ENCODE measurements at regions not wholly inside any gene's neighbourhood (a gene's known extent, or its start where the extent isn't known, plus 50 kb on each side); places are given as distances from the start of the nearest gene placed in this dataset.

- TF ChIP-seq REST (IDR thresholded peaks at IDR 0.05): no peak
These were observed 127.1 kb upstream of the SVIL start (continued) for GRCh38 chr10:29761916-29762315.

- TF ChIP-seq TAF1 (conservative IDR thresholded peaks at IDR 0.05) (no peak), JUND (IDR thresholded peaks at IDR 0.05) (no peak), CTCF (IDR thresholded peaks at IDR 0.05; ENCODE audit: low read depth, low read length, missing input control) (no peak), SP1 (IDR thresholded peaks at IDR 0.05) (no peak), RXRA (IDR thresholded peaks at IDR 0.05) (no peak), NR2F2 (IDR thresholded peaks at IDR 0.05) (no peak), HNF4A (conservative IDR thresholded peaks at IDR 0.05) (peak; percentile 19 to 23), ATF3 (IDR thresholded peaks at IDR 0.05) (no peak), FOXA2 (IDR thresholded peaks at IDR 0.05) (no peak), EGR1 (IDR thresholded peaks at IDR 0.05; ENCODE audit: low read depth in 2 of 2) (no peak), YY1 (IDR thresholded peaks at IDR 0.05) (peak; percentile 31), GABPA (IDR thresholded peaks at IDR 0.05 in 1 of 2, conservative IDR thresholded peaks at IDR 0.05 in 1 of 2) (no peak), RAD21 (IDR thresholded peaks at IDR 0.05) (no peak), REST (IDR thresholded peaks at IDR 0.05) (no peak), ZBTB33 (IDR thresholded peaks at IDR 0.05) (no peak)
- TF ChIP-seq, protein P1, sequence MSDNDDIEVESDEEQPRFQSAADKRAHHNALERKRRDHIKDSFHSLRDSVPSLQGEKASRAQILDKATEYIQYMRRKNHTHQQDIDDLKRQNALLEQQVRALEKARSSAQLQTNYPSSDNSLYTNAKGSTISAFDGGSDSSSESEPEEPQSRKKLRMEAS (IDR thresholded peaks at IDR 0.05): no peak
- Histone ChIP-seq H3K9me3 (ENCODE audit: control insufficient read depth in 4 of 4, low read length in 3 of 4) (no peaks in the 10 kb centered on the region), H3K4me1 (ENCODE audit: control insufficient read depth in 4 of 4, insufficient read depth in 4 of 4, low read length in 3 of 4) (peaks cover 3 to 46% (median 29%) of the 10 kb centered on the region in 4 donors), H3K9ac (ENCODE audit: low read depth in 1 of 2, low read length in 2 of 2) (no peak overlapping the region), H3K4me3 (ENCODE audit: low read depth in 1 of 3, low read length in 3 of 3) (no peak overlapping the region), H3K36me3 (ENCODE audit: control insufficient read depth in 4 of 4, insufficient read depth in 3 of 4, low read depth in 1 of 4, low read length in 3 of 4) (no peaks in the 10 kb centered on the region), H3K27ac (ENCODE audit: low read depth in 1 of 2, low read length in 2 of 2) (peak overlapping the region; percentile 3 to 28), H3K27me3 (ENCODE audit: control insufficient read depth in 4 of 4, insufficient read depth in 4 of 4, low read length in 3 of 4) (no peaks in the 10 kb centered on the region)
- no peak for DNase-seq (ENCODE audit: low spot score)
- whole genome bisulfite sequencing: 39% methylated on average over 4 of the region's 4 CpGs
These were observed 125.5 kb upstream of the SVIL start for GRCh38 chr10:29760138-29760900.
